Astrocyte (in vitro differentiated cells and primary cell): ENCODE measurements at regions not wholly inside any gene's neighbourhood (a gene's known extent, or its start where the extent isn't known, plus 50 kb on each side); places are given as distances from the start of the nearest gene placed in this dataset.

Experiments
- DNase-seq: peaks from one replicate; pipeline ENCODE4 v3.0.0-alpha.2; 2010; ENCODE audit warnings: low read depth
- FAIRE-seq: peaks from 2 replicates; lab custom pipeline; 2011; peaks lifted over from hg19 to GRCh38; lab: Jason Lieb, UNC
- H2AFZ ChIP-seq: 2 replicates; pipeline ENCODE4 v1.6.0; 2012; ENCODE audit warnings: low read depth, low read length, inconsistent platforms
- H3K27ac ChIP-seq: 2 replicates; pipeline ENCODE4 v1.5.1; 2011; ENCODE audit warnings: low read depth, low read length, inconsistent platforms
- H3K27me3 ChIP-seq: 2 replicates; pipeline ENCODE4 v1.6.0; 2011; ENCODE audit warnings: low read length, inconsistent platforms; ENCODE audit not compliant: insufficient read depth
- H3K36me3 ChIP-seq: 2 replicates; pipeline ENCODE4 v1.5.1; 2011; ENCODE audit warnings: low read length, inconsistent platforms; ENCODE audit not compliant: insufficient read depth
- H3K4me1 ChIP-seq: 2 replicates; pipeline ENCODE4 v1.5.1; 2011; ENCODE audit warnings: low read length, inconsistent platforms; ENCODE audit not compliant: insufficient read depth
- H3K4me2 ChIP-seq: 2 replicates; pipeline ENCODE4 v1.6.0; 2012; ENCODE audit warnings: low read length, inconsistent platforms
- H3K4me3 ChIP-seq: 2 replicates; pipeline ENCODE4 v1.5.1; 2011; ENCODE audit warnings: low read depth, mild to moderate bottlenecking, low read length, inconsistent platforms; ENCODE audit not compliant: insufficient read depth
- H3K79me2 ChIP-seq: 2 replicates; pipeline ENCODE4 v1.6.0; 2012; ENCODE audit warnings: mild to moderate bottlenecking, low read length, inconsistent platforms; ENCODE audit not compliant: insufficient read depth
- H3K9ac ChIP-seq: 2 replicates; pipeline ENCODE4 v1.6.0; 2012; ENCODE audit warnings: mild to moderate bottlenecking, low read length, inconsistent platforms
- H3K9me3 ChIP-seq: 2 replicates; pipeline ENCODE4 v1.5.1; 2012; ENCODE audit warnings: low read depth, mild to moderate bottlenecking, low read length, inconsistent platforms; ENCODE audit not compliant: insufficient read depth
- H4K20me1 ChIP-seq: 2 replicates; pipeline ENCODE4 v1.6.0; 2012; ENCODE audit warnings: low read length, inconsistent platforms; ENCODE audit not compliant: insufficient read depth
- H3K27ac Mint-ChIP-seq: one replicate; pipeline ENCODE4 v1.8.0; 2021; ENCODE audit warnings: mild to moderate bottlenecking, mixed read lengths; ENCODE audit not compliant: unreplicated experiment
- H3K27me3 Mint-ChIP-seq: one replicate; pipeline ENCODE4 v1.8.0; 2021; ENCODE audit warnings: low read depth, mixed read lengths; ENCODE audit not compliant: unreplicated experiment
- H3K36me3 Mint-ChIP-seq: one replicate; pipeline ENCODE4 v1.8.0; 2021; ENCODE audit warnings: low read depth, mixed read lengths; ENCODE audit not compliant: unreplicated experiment
- H3K4me1 Mint-ChIP-seq: one replicate; pipeline ENCODE4 v1.8.0; 2021; ENCODE audit warnings: low read depth, mixed read lengths; ENCODE audit not compliant: unreplicated experiment
- H3K4me3 Mint-ChIP-seq: one replicate; pipeline ENCODE4 v1.8.0; 2021; ENCODE audit warnings: mild to moderate bottlenecking, moderate library complexity, mixed read lengths; ENCODE audit not compliant: unreplicated experiment
- H3K9me3 Mint-ChIP-seq: one replicate; pipeline ENCODE4 v1.8.0; 2021; ENCODE audit warnings: mild to moderate bottlenecking, mixed read lengths; ENCODE audit not compliant: unreplicated experiment
- EZH2 ChIP-seq: IDR thresholded peaks from 2 replicates; pipeline ENCODE4 v1.6.1; 2012; ENCODE audit warnings: mild to moderate bottlenecking, low read length, inconsistent platforms; ENCODE audit not compliant: insufficient read depth
- TF ChIP-seq, protein P1 (sequence below): IDR thresholded peaks from 2 replicates; pipeline ENCODE4 v1.5.1; 2011; ENCODE audit warnings: low read depth, mild to moderate bottlenecking, inconsistent platforms, low read length, moderate library complexity; ENCODE audit not compliant: insufficient read depth

- H3K9me3 Mint-ChIP-seq, result peaks cover 1% of the 10 kb centered on the region
These were observed 110.3 kb upstream of the KIT start for GRCh38 chr4:54547299-54548097.

DNA sequence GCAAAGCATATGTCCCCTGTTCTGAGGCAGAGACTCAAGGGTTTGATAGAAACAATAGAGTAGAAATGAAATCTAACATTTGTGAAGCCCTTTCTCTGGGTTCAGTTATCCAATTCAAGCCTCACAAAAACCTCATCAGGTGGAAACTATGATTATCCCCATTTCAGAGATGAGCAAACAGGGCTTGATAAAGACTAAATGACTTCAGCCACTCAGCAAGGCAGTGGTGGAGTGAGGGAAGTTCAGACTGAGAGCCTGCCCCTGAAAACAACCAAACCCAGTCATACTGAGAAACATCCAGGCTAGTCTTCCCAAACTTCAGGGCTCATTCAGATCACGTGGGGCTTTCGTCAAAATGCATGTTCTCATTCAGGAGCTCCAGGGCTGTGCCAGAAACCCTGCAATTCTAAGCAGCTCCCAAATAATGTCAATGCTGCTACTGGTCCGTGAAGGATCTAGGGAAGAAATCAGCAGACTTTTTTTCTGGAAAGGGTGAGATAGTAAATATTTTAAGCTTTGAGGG lies 109.6 kb upstream of the KIT start:
- FAIRE-seq (no peak), DNase-seq (no peak)
- Mint-ChIP-seq H3K4me1 (peaks cover 19% of the 10 kb centered on the region), H3K36me3 (no peaks in the 10 kb centered on the region), H3K4me3 (no peak overlapping the region), H3K9me3 (peaks cover 1% of the 10 kb centered on the region), H3K27ac (no peak overlapping the region), H3K27me3 (peaks cover 13% of the 10 kb centered on the region)
- H3K27me3 ChIP-seq, result no peaks in the 10 kb centered on the region
- H3K4me2 ChIP-seq, result no peak overlapping the region
- H3K9ac ChIP-seq, result no peak overlapping the region
- no peaks in the 10 kb centered on the region for H4K20me1 ChIP-seq
- peaks cover 15% of the 10 kb centered on the region for H3K4me1 ChIP-seq
- TF ChIP-seq EZH2, result no peak
- TF ChIP-seq, protein P1, sequence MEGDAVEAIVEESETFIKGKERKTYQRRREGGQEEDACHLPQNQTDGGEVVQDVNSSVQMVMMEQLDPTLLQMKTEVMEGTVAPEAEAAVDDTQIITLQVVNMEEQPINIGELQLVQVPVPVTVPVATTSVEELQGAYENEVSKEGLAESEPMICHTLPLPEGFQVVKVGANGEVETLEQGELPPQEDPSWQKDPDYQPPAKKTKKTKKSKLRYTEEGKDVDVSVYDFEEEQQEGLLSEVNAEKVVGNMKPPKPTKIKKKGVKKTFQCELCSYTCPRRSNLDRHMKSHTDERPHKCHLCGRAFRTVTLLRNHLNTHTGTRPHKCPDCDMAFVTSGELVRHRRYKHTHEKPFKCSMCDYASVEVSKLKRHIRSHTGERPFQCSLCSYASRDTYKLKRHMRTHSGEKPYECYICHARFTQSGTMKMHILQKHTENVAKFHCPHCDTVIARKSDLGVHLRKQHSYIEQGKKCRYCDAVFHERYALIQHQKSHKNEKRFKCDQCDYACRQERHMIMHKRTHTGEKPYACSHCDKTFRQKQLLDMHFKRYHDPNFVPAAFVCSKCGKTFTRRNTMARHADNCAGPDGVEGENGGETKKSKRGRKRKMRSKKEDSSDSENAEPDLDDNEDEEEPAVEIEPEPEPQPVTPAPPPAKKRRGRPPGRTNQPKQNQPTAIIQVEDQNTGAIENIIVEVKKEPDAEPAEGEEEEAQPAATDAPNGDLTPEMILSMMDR, result no peak
- H3K4me3 ChIP-seq, result no peak overlapping the region
- H3K9me3 ChIP-seq, result no peaks in the 10 kb centered on the region
- H3K79me2 ChIP-seq, result no peaks in the 10 kb centered on the region
- H3K36me3 ChIP-seq, result no peaks in the 10 kb centered on the region
- H2AFZ ChIP-seq, result no peak overlapping the region
- no peak overlapping the region for H3K27ac ChIP-seq

More at GRCh38 chr4:54547299-54548097, 110.3 kb upstream of the KIT start:
- Mint-ChIP-seq H3K4me1 (peaks cover 18% of the 10 kb centered on the region), H3K27ac (no peak overlapping the region), H3K4me3 (no peak overlapping the region), H3K36me3 (no peaks in the 10 kb centered on the region), H3K27me3 (peaks cover 13% of the 10 kb centered on the region)
- FAIRE-seq, result no peak
- Histone ChIP-seq H3K9ac (no peak overlapping the region), H3K36me3 (no peaks in the 10 kb centered on the region), H2AFZ (no peak overlapping the region), H3K9me3 (no peaks in the 10 kb centered on the region), H3K27me3 (no peaks in the 10 kb centered on the region), H3K4me2 (no peak overlapping the region), H3K4me3 (no peak overlapping the region), H3K4me1 (peaks cover 18% of the 10 kb centered on the region), H3K27ac (no peak overlapping the region), H3K79me2 (no peaks in the 10 kb centered on the region), H4K20me1 (no peaks in the 10 kb centered on the region)
- TF ChIP-seq EZH2, result no peak
- TF ChIP-seq, protein P1, result no peak
- no peak for DNase-seq

DNA sequence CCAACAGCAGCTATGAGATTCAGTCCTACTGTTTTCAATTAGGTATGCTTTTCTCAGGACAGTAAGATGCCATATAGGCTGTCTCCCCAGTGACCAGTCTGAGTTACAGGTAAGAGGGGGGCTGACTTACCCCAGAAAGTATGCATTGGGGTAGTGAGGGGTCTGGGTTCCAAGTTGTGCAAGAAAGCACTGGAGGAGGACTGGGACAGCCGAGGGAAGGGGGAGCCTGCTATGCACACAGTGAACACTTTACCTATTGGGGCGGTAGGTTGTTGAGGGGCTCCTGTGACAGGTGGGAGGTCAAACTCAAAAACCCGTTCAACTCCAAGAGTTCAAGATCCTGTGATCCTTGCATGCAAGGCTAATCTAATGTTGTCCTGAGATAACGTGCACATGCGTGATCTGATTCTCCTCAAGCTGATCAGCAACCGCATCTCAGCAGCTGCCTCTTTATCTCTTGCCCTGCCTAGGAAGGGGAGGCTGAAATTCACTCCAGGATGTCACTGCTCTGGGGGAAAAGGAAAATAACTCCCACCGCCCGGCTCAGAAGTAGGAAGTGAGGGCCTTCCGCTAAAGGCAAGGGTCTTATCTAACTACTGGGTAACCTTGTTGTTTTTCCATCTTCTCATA lies 108.8 kb upstream of the KIT start:
- FAIRE-seq (no peak), DNase-seq (no peak)
- peaks cover 1% of the 10 kb centered on the region for H3K9me3 Mint-ChIP-seq
- peaks cover 13% of the 10 kb centered on the region for H3K27me3 Mint-ChIP-seq
- no peak for TF ChIP-seq EZH2
- TF ChIP-seq, protein P1, result no peak
- Histone ChIP-seq H3K27me3 (no peaks in the 10 kb centered on the region), H3K4me1 (peaks cover 9% of the 10 kb centered on the region), H3K27ac (no peak overlapping the region), H2AFZ (no peak overlapping the region), H3K4me3 (no peak overlapping the region), H3K9me3 (no peaks in the 10 kb centered on the region), H3K36me3 (no peaks in the 10 kb centered on the region), H3K79me2 (no peaks in the 10 kb centered on the region), H3K4me2 (no peak overlapping the region), H4K20me1 (no peaks in the 10 kb centered on the region), H3K9ac (no peak overlapping the region)
- H3K4me3 Mint-ChIP-seq, result no peak overlapping the region
- H3K27ac Mint-ChIP-seq, result no peak overlapping the region
- H3K4me1 Mint-ChIP-seq, result peaks cover 17% of the 10 kb centered on the region
- H3K36me3 Mint-ChIP-seq, result no peaks in the 10 kb centered on the region
